Osteoblast (primary cell): ENCODE measurements at regions not wholly inside any gene's neighbourhood (a gene's known extent, or its start where the extent isn't known, plus 50 kb on each side); places are given as distances from the start of the nearest gene placed in this dataset.

Experiments used
- DNase-seq: peaks from one replicate; pipeline ENCODE4 v3.0.0; 2011; ENCODE audit warnings: low spot score, mixed read lengths; ENCODE audit not compliant: insufficient read length; ENCODE audit errors: missing footprints
- H2AFZ ChIP-seq: 2 replicates; pipeline ENCODE4 v1.6.0; 2011; ENCODE audit warnings: mild to moderate bottlenecking, low read length
- H3K27ac ChIP-seq: 2 replicates; pipeline ENCODE4 v1.5.1; 2011; ENCODE audit warnings: mild to moderate bottlenecking, low read depth, low read length, moderate library complexity
- H3K27me3 ChIP-seq: 2 replicates; pipeline ENCODE4 v1.6.0; 2012; ENCODE audit warnings: mild to moderate bottlenecking, control low read depth, inconsistent platforms, low read length, moderate library complexity; ENCODE audit not compliant: insufficient read depth
- H3K36me3 ChIP-seq: 2 replicates; pipeline ENCODE4 v1.5.1; 2011; ENCODE audit warnings: mild to moderate bottlenecking, low read length, control low read depth, moderate library complexity; ENCODE audit not compliant: insufficient read depth
- H3K4me1 ChIP-seq: 2 replicates; pipeline ENCODE4 v1.5.1; 2011; ENCODE audit warnings: mild to moderate bottlenecking, low read length, control low read depth, moderate library complexity; ENCODE audit not compliant: insufficient read depth
- H3K4me2 ChIP-seq: 2 replicates; pipeline ENCODE4 v1.6.0; 2011; ENCODE audit warnings: mild to moderate bottlenecking, low read length; ENCODE audit not compliant: insufficient read depth
- H3K4me3 ChIP-seq: fragments of 200-600 bp; sonication (generic); 3 replicates; pipeline ENCODE4 v1.5.1; 2012; ENCODE audit warnings: mild to moderate bottlenecking, low read length, inconsistent platforms; ENCODE audit not compliant: insufficient read depth
- H3K79me2 ChIP-seq: 2 replicates; pipeline ENCODE4 v1.6.0; 2012; ENCODE audit warnings: mild to moderate bottlenecking, low read length, control low read depth, inconsistent platforms; ENCODE audit not compliant: insufficient read depth
- H3K9me3 ChIP-seq: 2 replicates; pipeline ENCODE4 v1.5.1; 2011; ENCODE audit warnings: low read depth, low read length, control low read depth
- H4K20me1 ChIP-seq: 2 replicates; pipeline ENCODE4 v1.6.0; 2012; ENCODE audit warnings: mild to moderate bottlenecking, low read length, control low read depth; ENCODE audit not compliant: insufficient read depth
- CTCF ChIP-seq: IDR thresholded peaks from 2 replicates; pipeline ENCODE4 v1.5.1; 2011; ENCODE audit warnings: mild to moderate bottlenecking, low read depth, low read length, moderate library complexity; ENCODE audit errors: extremely low read depth

- Histone ChIP-seq H3K4me3 (no peak overlapping the region), H3K27me3 (no peaks in the 10 kb centered on the region), H3K4me1 (no peaks in the 10 kb centered on the region), H3K79me2 (no peaks in the 10 kb centered on the region), H4K20me1 (no peaks in the 10 kb centered on the region), H3K36me3 (no peaks in the 10 kb centered on the region), H3K4me2 (no peak overlapping the region), H2AFZ (no peak overlapping the region), H3K27ac (no peak overlapping the region), H3K9me3 (no peaks in the 10 kb centered on the region)
- no peak for DNase-seq
- no peak for TF ChIP-seq CTCF
These were observed 212.9 kb downstream of the FAT4 start for GRCh38 chr4:125527681-125528080.

DNA sequence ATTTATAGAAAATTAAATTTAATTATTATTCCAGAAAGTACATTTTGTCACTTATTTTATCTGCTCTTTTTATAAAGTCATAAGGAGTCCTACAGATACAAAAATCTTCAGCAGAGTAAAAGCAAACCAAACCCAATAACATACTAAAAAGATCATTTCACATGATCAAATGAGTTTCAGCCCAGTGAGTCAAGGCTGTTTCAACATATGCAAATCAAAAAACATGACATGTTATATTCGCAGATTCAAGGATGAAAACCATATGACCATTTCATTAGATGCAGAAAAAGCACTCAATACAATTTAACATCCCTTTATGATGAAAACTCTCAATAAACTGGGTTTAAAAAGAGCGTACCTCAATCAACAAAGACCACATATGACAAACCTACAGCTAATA lies 214.3 kb downstream of the FAT4 start:
- H2AFZ ChIP-seq = peak overlapping the region; percentile 21
- H3K27me3 ChIP-seq = no peaks in the 10 kb centered on the region
- H3K79me2 ChIP-seq = no peaks in the 10 kb centered on the region
- H3K9me3 ChIP-seq = no peaks in the 10 kb centered on the region
- no peaks in the 10 kb centered on the region for H4K20me1 ChIP-seq
- DNase-seq = no peak
- H3K27ac ChIP-seq = no peak overlapping the region
- no peak for TF ChIP-seq CTCF
- H3K4me3 ChIP-seq = no peak overlapping the region
- H3K4me2 ChIP-seq = no peak overlapping the region
- H3K4me1 ChIP-seq = no peaks in the 10 kb centered on the region
- H3K36me3 ChIP-seq = no peaks in the 10 kb centered on the region

DNA sequence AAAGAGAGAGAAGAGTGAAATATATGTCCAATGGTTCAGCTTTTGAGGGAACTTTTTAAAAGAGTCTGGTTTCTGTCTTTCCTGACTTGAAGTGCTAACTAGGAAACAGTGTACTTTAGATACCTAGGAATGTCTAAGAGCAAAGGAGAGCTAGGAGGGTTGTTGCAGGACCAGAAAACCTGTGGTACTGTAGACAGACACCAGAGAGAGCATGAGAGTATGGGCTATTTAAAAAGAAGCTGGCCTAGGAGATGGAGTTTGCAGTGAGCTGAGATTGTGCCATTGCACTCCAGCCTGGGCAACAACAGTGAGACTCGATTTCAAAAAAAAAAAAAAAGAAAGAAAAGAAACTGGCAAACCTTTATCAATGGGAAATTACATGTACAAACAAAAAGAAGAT lies 223.9 kb downstream of the FAT4 start:
- H3K36me3 ChIP-seq = no peaks in the 10 kb centered on the region
- H3K4me1 ChIP-seq = no peaks in the 10 kb centered on the region
- H3K4me3 ChIP-seq = no peak overlapping the region
- DNase-seq = no peak
- no peaks in the 10 kb centered on the region for H3K27me3 ChIP-seq
- TF ChIP-seq CTCF = no peak
- no peaks in the 10 kb centered on the region for H3K9me3 ChIP-seq
- no peak overlapping the region for H3K4me2 ChIP-seq
- H3K27ac ChIP-seq = no peak overlapping the region
- no peaks in the 10 kb centered on the region for H4K20me1 ChIP-seq
- H2AFZ ChIP-seq = no peak overlapping the region
- H3K79me2 ChIP-seq = no peaks in the 10 kb centered on the region

DNA sequence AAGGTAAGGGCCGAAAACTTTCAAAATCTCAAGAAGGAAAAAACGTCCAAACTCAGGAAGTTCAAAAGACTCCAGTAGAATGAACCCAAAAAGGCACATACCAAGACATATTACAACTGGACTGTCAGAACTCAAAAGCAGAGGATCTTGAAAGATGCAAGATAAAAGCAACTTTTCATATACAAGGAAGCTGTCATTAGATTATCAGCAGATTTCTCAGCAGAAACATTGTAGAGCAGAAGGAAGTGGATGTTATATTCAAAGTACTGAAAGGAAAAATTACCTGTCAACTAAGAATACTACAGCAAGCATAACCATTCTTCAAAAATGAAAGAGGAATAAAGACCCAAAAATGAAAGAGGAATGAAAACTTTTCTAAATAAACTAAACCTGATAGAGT lies 224.9 kb downstream of the FAT4 start:
- Histone ChIP-seq H3K9me3 (no peaks in the 10 kb centered on the region), H3K4me2 (no peak overlapping the region), H3K79me2 (no peaks in the 10 kb centered on the region), H3K27ac (no peak overlapping the region), H3K4me3 (no peak overlapping the region), H4K20me1 (no peaks in the 10 kb centered on the region), H3K4me1 (no peaks in the 10 kb centered on the region), H3K27me3 (no peaks in the 10 kb centered on the region), H2AFZ (no peak overlapping the region), H3K36me3 (no peaks in the 10 kb centered on the region)
- DNase-seq = no peak
- TF ChIP-seq CTCF = no peak
